Spleen (tissue), 11 donors: ENCODE measurements at regions not wholly inside any gene's neighbourhood (a gene's known extent, or its start where the extent isn't known, plus 50 kb on each side); places are given as distances from the start of the nearest gene placed in this dataset.

Source experiments
- DNase-seq: peaks from one replicate; pipeline ENCODE4 v3.0.0-alpha.2; 2020
- H3K27ac ChIP-seq, 8 donors: fragments of 200-600 bp; sonication (generic) in 7 of 8; 1 replicate in 4 of 8; 2 replicates in 4 of 8; pipeline versions ENCODE4 v1.5.0 to v1.8.0; 2016 to 2021; ENCODE audit warnings: inconsistent platforms in 4 of 8, mild to moderate bottlenecking in 4 of 8, moderate library complexity in 1 of 8
- H3K27me3 ChIP-seq, 7 donors: fragments of 200-600 bp; sonication (generic) in 6 of 7; replicated peaks in 1 of 7; 1 replicate in 4 of 7; 2 replicates in 3 of 7; pipeline versions ENCODE4 v1.5.0 to v1.8.0; 2016 to 2021; ENCODE audit warnings: inconsistent platforms in 3 of 7, mild to moderate bottlenecking in 1 of 7
- H3K36me3 ChIP-seq, 6 donors: fragments of 200-600 bp; sonication (generic) in 5 of 6; 1 replicate in 4 of 6; 2 replicates in 2 of 6; pipeline versions ENCODE4 v1.5.0 to v1.8.0; 2016 to 2021; ENCODE audit warnings: inconsistent platforms in 2 of 6
- H3K4me1 ChIP-seq, 6 donors: fragments of 200-600 bp; sonication (generic) in 5 of 6; 1 replicate in 3 of 6; 2 replicates in 3 of 6; pipeline versions ENCODE4 v1.5.0 to v1.8.0; 2016 to 2021; ENCODE audit warnings: inconsistent platforms in 3 of 6
- H3K4me3 ChIP-seq, 8 donors: fragments of 200-600 bp; sonication (generic) in 7 of 8; 1 replicate in 4 of 8; 2 replicates in 4 of 8; pipeline versions ENCODE4 v1.5.0 to v1.8.0; 2016 to 2021; ENCODE audit warnings: inconsistent platforms in 4 of 8, mild to moderate bottlenecking in 4 of 8, moderate library complexity in 2 of 8
- H3K9me3 ChIP-seq, 8 donors: fragments of 200-600 bp; sonication (generic) in 7 of 8; 1 replicate in 4 of 8; 2 replicates in 4 of 8; pipeline versions ENCODE4 v1.5.0 to v1.8.0; 2016 to 2021; ENCODE audit warnings: inconsistent platforms in 4 of 8
- POLR2A ChIP-seq, 3 donors: fragments of 450-650 bp; IDR thresholded peaks; one replicate each; pipeline ENCODE4 v1.5.1; 2017; ENCODE audit warnings: antibody characterized with exemption in 3 of 3, mild to moderate bottlenecking in 1 of 3
- POLR2AphosphoS5 ChIP-seq, 3 donors: sonication (generic); formaldehyde crosslinking; IDR thresholded peaks; one replicate each; pipeline ENCODE4 v1.5.1; 2017; ENCODE audit warnings: antibody characterized with exemption in 3 of 3
- WGBS, 5 donors: extraction: QIAGEN DNeasy Blood & Tissue Kit in 3 of 5; methylation state at CpG; one replicate each; pipeline versions ENCODE4 v1.1.5 to v1.1.7; 2013 to 2018; 5-methylcytosine and 5-hydroxymethylcytosine counted together
- intact Hi-C: fragments of 100-400 bp; cut with DNase I; formaldehyde crosslinking; loops from one replicate; pipeline ENCODE4 v1.15.0; 2023; ENCODE audit warnings: low total_unique reads
- TF ChIP-seq, protein P1 (sequence below), 11 experiments: fragments of 200-600 bp in 7 of 11; fragments of 450-650 bp in 4 of 11; sonication (generic) in 4 of 11; IDR thresholded peaks in 8 of 11; conservative IDR thresholded peaks in 3 of 11; 1 replicate in 7 of 11; 2 replicates in 4 of 11; pipeline versions ENCODE4 v1.4.0 to v1.8.0; 2016 to 2021; ENCODE audit warnings: antibody characterized with exemption in 11 of 11, inconsistent platforms in 4 of 11, mild to moderate bottlenecking in 1 of 11
- donor health status: healthy with polysubstance abuse.
- donor health status: DM: no; HTN: no; CAD: no; lungs with moderate emphysema.
- donor health status: DM: no; HTN: no; CAD: no.
- donor health status: Bipolar disorder and iron deficiency.
- donor health status: healthy.
- donor health status: DM: no; HTN: no; CAD: no.
- donor health status: DM: yes; HTN: yes; CAD: no.

- no peaks in the 10 kb centered on the region for H3K36me3 ChIP-seq
- WGBS, 5 donors, result 33 to 57% (median 38%) methylated on average over 1 of the region's 1 CpG
Measured at GRCh38 chr5:107310181-107310580, 360.6 kb downstream of the EFNA5 start.

DNA sequence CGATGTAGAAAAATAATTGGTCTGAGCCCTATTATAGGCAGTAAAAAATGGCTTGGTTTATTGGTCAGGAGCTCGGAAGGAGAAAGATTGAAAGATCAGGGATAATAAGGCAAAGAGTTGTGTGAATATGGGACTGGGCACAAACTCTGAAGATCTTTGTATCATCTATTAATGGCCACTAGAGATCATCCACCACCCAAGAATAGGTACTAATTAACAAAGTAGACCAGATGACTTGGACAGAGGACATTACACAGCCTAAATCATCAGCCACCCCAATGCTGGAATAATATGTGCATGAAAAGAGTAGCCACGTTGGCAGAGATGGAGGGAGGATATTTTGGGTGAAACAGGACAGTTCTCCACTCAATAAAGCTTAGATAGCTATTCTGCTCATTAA, 364.1 kb downstream of the EFNA5 start:
- Histone ChIP-seq H3K27ac (no peak overlapping the region), H3K27me3 (no peaks in the 10 kb centered on the region), H3K4me1 (no peaks in the 10 kb centered on the region), H3K4me3 (no peak overlapping the region), H3K9me3 (no peaks in the 10 kb centered on the region), H3K36me3 (no peaks in the 10 kb centered on the region)
- DNase-seq, result no peak
- TF ChIP-seq POLR2A (IDR thresholded peaks at IDR 0.05) (no peak), POLR2AphosphoS5 (IDR thresholded peaks at IDR 0.05) (no peak)
- intact Hi-C loops, result no loop called here
- 77 to 92% (median 85%) methylated on average over 3 of the region's 3 CpGs for WGBS, 5 donors

More at GRCh38 chr5:107310181-107310580, 360.6 kb downstream of the EFNA5 start:
- Histone ChIP-seq H3K27ac (no peak overlapping the region), H3K4me3 (no peak overlapping the region), H3K4me1 (no peaks in the 10 kb centered on the region), H3K9me3 (no peaks in the 10 kb centered on the region), H3K27me3 (no peaks in the 10 kb centered on the region)
- no peak for TF ChIP-seq POLR2A (IDR thresholded peaks at IDR 0.05)
- DNase-seq, result no peak
- intact Hi-C loops, result no loop called here

DNA sequence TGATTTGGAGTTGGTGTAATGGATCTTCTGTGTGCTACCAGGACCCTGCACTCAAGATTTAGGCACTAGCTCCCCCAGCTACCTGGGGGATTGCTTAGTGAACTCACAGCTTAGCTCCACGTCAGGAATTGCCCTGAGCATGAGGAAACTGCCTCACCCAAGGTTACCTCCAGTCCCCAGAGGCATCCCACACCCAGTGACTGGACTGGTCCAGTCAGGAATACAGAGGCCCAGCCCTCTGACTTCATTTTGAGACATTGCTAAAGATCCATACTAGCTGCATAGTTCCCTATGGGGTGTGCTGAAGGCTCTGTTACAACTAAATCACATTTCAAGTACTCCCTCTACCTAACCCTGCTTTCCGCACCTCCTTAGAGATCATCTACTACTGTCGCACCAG, 364.7 kb downstream of the EFNA5 start:
- TF ChIP-seq, protein P1, sequence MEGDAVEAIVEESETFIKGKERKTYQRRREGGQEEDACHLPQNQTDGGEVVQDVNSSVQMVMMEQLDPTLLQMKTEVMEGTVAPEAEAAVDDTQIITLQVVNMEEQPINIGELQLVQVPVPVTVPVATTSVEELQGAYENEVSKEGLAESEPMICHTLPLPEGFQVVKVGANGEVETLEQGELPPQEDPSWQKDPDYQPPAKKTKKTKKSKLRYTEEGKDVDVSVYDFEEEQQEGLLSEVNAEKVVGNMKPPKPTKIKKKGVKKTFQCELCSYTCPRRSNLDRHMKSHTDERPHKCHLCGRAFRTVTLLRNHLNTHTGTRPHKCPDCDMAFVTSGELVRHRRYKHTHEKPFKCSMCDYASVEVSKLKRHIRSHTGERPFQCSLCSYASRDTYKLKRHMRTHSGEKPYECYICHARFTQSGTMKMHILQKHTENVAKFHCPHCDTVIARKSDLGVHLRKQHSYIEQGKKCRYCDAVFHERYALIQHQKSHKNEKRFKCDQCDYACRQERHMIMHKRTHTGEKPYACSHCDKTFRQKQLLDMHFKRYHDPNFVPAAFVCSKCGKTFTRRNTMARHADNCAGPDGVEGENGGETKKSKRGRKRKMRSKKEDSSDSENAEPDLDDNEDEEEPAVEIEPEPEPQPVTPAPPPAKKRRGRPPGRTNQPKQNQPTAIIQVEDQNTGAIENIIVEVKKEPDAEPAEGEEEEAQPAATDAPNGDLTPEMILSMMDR (IDR thresholded peaks at IDR 0.05 in 8 of 11, conservative IDR thresholded peaks at IDR 0.05 in 3 of 11), result no peak
- TF ChIP-seq POLR2AphosphoS5 (IDR thresholded peaks at IDR 0.05), result no peak
- no peak for TF ChIP-seq POLR2A (IDR thresholded peaks at IDR 0.05)
- WGBS, 5 donors, result 78 to 91% (median 85%) methylated on average over 3 of the region's 3 CpGs
- no peaks in the 10 kb centered on the region for H3K9me3 ChIP-seq
- no peak overlapping the region for H3K27ac ChIP-seq
- H3K36me3 ChIP-seq, result no peaks in the 10 kb centered on the region
- intact Hi-C loops, result no loop called here
- no peak overlapping the region for H3K4me3 ChIP-seq
- DNase-seq, result no peak
- no peaks in the 10 kb centered on the region for H3K4me1 ChIP-seq
- H3K27me3 ChIP-seq, result no peaks in the 10 kb centered on the region

DNA sequence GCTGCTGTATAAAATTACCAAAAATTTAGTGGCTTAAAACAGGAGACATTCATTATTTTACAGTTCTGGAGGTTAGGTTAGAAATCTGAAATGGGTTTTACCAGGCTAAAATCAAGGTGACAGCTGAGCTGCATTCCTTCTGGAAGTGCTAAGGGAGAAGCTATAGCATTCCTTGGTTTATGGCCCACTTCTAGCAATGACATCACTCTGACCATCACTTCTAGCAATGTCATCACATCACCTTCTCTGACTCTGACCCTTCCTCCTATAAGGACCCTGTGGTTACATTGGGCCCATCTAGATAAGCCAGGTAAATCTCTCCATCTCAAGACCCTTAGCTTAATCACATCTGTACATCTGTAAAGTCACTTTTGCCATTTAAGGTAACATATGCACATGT, 366.1 kb downstream of the EFNA5 start:
- Histone ChIP-seq H3K9me3 (no peaks in the 10 kb centered on the region), H3K36me3 (no peaks in the 10 kb centered on the region), H3K4me3 (no peak overlapping the region), H3K27ac (no peak overlapping the region), H3K27me3 (no peaks in the 10 kb centered on the region), H3K4me1 (no peaks in the 10 kb centered on the region)
- TF ChIP-seq, protein P1 (IDR thresholded peaks at IDR 0.05 in 8 of 11, conservative IDR thresholded peaks at IDR 0.05 in 3 of 11), result no peak
- no peak for TF ChIP-seq POLR2AphosphoS5 (IDR thresholded peaks at IDR 0.05)
- TF ChIP-seq POLR2A (IDR thresholded peaks at IDR 0.05), result no peak
- no peak for DNase-seq
- intact Hi-C loops, result no loop called here

- H3K9me3 ChIP-seq, result no peaks in the 10 kb centered on the region
- intact Hi-C loops, result no loop called here
- H3K27ac ChIP-seq, result no peak overlapping the region
- no peak for DNase-seq
- no peaks in the 10 kb centered on the region for H3K36me3 ChIP-seq
- H3K4me3 ChIP-seq, result no peak overlapping the region
- H3K27me3 ChIP-seq, result no peaks in the 10 kb centered on the region
- H3K4me1 ChIP-seq, result no peaks in the 10 kb centered on the region
- TF ChIP-seq, protein P1 (IDR thresholded peaks at IDR 0.05 in 8 of 11, conservative IDR thresholded peaks at IDR 0.05 in 3 of 11), result no peak
- TF ChIP-seq POLR2A (IDR thresholded peaks at IDR 0.05) (no peak), POLR2AphosphoS5 (IDR thresholded peaks at IDR 0.05) (no peak)
- WGBS, 5 donors, result 89 to 100% (median 95%) methylated on average over 1 of the region's 1 CpG
Measured at GRCh38 chr5:107303171-107303968, 367.4 kb downstream of the EFNA5 start.
